Vagina (tissue), 2 donors: ENCODE measurements at regions not wholly inside any gene's neighbourhood (a gene's known extent, or its start where the extent isn't known, plus 50 kb on each side); places are given as distances from the start of the nearest gene placed in this dataset.

Experiments used
- CTCF ChIP-seq, 3 experiments: fragments of 450-650 bp in 2 of 3; fragments of 200-600 bp in 1 of 3; sonication (generic) in 1 of 3; IDR thresholded peaks; one replicate each; pipeline ENCODE4 v1.5.1; 2017 to 2019; ENCODE audit warnings: antibody characterized with exemption in 3 of 3, mild to moderate bottlenecking in 2 of 3, moderate library complexity in 2 of 3
- POLR2AphosphoS5 ChIP-seq, 2 donors: sonication (generic); formaldehyde crosslinking; IDR thresholded peaks; one replicate each; pipeline ENCODE4 v1.9.0; 2017; ENCODE audit warnings: antibody characterized with exemption in 2 of 2, mild to moderate bottlenecking in 2 of 2, low read depth in 1 of 2; ENCODE audit not compliant: insufficient read depth in 1 of 2

- TF ChIP-seq POLR2AphosphoS5 (IDR thresholded peaks at IDR 0.05; ENCODE audit: insufficient read depth in 1 of 2, low read depth in 1 of 2) (no peak), CTCF (IDR thresholded peaks at IDR 0.05) (no peak)
Observed at GRCh38 chr5:99369797-99370593, 441.2 kb upstream of the CHD1 start.
